NOMO-1 (cell line): ENCODE measurements at regions not wholly inside any gene's neighbourhood (a gene's known extent, or its start where the extent isn't known, plus 50 kb on each side); places are given as distances from the start of the nearest gene placed in this dataset.

Experiments used
- DNase-seq, 2 experiments: peaks; one replicate each; lab custom pipeline; 2025; ENCODE audit not compliant: unreplicated experiment in 2 of 2; lab: John Stamatoyannopoulos, UW

DNA sequence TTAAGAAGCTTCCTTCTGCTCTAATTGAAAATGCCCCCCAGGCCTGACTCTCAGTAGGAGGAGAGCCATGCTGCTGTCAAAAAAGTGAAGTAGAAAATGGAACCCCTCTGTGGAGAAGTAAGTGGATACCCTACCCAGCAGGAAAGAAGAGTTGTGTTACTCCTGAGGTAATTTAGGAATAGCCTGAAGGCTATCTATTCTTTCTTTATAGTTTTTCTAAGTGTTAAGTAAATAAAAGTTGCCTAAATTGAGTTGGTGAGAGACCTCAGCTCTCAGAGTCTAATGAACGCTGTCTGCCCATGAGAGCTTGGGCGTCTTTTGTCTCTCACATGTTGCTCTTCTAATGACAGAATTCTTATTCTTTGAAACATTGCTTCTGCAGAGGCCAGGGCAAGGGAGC lies 116.2 kb downstream of the NSUN3 start:
- DNase-seq = no peak

DNA sequence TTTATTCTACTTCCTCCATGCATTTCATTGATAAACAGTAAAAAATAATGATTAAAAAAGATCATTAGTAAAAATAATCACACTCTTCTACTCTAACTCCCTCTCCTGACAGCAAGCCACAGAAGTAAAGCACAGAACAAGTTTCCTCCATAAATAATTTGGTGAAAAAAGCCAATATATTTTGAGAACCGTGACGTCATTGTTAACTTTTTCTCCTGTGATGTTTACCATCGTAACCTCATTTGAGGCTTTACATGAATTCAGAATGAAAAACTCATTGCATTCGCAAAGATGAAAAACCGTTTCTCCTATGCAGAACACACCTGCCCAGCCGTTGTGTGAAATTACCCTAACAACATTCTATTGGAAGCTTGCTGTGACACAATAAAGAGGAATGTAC lies 120.7 kb downstream of the NSUN3 start:
- no peak for DNase-seq

DNA sequence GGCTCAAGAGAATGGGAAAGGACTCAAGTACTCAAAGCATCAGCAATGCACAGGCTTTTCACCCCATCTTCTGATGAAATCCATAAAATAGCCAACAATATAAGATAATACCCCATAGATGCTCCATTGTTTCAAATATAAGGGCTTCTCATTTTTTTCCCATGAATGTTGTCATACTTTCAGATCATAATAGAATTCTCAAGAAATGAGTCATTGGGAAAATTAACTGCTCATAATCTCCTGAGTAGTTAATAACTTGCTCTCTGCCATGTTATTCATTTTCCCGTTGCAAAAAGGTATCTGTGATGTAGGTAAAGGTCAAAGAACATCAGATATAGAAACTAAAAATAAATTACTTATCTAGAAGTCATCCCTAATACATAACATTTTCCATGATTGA lies 121.9 kb downstream of the NSUN3 start:
- DNase-seq = no peak

DNA sequence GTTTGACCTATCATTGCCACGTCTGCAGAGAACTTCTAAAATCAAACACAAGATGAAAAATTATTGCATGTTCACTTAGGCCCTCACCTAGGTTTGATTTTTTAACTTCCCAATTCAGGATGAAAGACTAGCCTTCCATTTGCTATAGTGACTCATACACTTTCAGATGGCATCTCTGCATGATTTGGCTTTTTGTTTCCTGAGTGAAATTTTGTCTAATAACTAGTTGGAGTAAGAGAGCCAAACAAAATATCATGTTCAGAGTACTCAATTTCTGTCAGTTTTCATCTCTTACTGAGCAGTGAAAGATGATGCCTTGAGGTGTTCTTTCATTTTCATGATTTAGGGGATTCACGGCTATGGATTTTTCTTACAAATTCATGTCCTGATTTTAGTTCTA lies 122.9 kb downstream of the NSUN3 start:
- DNase-seq = no peak

DNA sequence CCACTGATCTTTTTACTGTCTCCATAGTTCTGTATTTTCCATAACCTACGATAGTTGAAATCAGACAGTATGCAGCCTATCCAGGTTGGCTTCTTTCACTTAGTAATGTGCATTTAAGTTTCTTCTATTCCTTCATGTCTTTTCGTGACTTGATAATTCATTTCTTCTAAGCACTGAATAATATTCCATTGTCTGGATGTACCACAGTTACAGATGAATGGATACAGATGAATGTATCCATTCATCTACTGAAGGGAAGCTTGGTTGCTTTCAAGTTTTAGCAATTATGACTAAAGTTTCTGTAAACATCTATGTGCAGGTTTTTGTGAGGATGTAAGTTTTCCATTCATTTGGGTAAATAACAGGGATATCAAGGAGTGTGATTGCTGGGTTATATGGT lies 124.8 kb downstream of the NSUN3 start:
- DNase-seq = no peak

DNA sequence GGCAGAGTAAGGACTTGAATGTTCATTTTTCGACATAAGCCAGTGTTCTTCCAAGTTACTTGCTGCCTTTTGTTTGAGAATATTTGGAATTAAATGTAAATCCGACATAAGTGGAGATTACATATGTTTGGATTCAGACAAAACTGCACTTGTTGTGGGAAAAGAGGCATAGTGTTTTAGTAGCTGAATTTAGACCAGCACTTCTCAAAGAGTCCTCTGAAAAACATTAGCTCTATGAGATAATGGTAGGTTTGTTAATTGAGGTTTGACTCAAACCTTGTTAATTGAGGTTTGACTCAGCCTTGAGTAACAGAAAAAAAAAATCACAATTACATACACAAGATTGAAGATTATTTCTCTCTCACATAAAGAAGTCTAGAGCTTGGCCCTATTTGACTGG lies 132.5 kb downstream of the NSUN3 start:
- no peak for DNase-seq

DNA sequence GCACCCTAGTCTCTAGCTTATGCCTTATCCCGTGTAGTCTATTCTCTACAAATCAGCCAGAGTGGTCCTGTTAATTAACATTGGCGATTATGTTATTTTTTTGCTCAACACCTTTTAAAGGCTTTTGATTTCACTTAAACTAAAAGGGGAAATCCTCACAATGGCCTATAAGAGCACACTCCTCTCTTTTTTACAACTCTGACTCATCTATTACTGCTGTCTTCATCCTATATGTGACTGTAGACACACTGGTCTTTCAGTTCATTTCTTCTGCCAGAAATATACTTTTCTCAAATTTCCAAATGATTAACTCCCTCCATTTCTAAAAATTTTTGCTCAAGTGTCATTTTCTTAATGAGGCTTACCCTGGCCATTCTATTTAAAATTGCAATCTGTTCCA lies 143.4 kb downstream of the NSUN3 start:
- no peak for DNase-seq

DNA sequence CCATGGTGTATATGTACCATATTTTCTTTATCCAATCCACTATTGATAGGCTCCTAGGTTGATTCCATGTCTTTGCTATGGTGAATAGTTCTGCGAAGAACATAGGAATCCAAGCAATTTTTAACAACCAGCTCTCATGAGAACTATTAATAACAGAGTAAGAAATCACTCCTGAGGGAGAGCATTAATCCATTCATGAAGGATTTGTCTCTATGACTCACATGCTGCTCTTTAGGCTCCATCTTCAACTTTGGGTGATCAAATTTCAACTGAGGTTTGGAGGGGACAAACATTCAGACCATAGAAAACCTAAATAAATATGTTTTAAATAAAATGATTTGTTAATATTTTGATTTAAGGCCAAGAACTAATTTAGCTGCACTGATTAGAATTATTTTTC lies 147.4 kb downstream of the NSUN3 start:
- DNase-seq = no peak

DNA sequence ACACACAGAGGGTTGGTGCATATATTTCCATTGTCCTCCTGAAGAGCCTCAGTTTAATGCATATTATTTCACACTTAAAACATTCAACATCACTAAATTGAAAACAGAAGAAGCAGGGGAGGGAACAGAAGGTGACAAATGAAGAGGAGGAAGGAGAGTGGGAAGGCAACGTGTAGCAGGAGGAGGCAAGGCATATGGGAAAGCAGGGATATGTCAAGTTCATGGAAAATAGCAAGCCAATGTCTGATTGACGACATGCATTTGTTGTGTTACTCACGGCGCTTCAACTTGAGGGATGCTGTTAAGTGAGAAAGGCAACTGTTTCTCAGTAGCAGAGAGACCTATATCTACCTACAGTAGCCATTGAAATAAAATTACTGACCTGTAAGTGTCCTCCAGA lies 154.5 kb downstream of the NSUN3 start:
- DNase-seq = no peak

DNA sequence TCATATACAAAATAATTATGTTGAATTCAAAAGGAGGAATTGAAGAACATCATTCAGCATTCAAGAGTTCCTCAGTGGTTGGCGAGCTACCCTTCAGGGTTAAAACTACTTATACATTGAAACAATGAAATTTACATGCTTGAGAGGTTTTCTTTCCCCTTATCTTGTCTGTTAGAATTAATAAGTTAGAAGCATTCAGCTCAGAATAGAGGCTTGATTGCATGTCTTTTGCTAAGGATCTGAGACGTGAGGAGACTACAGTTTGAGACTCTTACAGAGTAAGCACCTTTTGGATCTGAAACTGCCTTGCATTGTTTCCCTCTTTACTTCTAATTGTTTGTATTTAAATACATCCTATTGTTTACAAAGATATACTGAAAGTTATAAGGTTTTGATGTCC lies 157.6 kb downstream of the NSUN3 start:
- DNase-seq = no peak

DNA sequence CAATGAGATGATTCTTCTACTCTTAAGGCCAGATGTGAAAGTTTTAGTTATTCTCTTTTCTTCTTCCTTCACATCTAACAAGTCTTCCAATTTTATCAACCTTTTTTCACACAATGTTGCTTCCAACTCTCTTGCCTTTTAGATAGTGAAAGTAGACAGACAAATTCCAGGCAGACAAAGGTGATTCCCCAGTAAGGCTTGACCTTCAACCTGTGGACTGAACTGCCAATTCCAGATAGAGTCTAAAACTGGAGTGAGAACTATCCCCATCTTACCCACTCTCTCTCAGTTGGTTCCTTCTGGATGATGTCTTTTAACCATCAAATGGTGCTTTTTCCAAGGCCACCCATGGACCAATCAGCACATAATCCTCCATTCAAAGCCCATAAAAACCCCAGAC lies 159.0 kb downstream of the NSUN3 start:
- no peak for DNase-seq

DNA sequence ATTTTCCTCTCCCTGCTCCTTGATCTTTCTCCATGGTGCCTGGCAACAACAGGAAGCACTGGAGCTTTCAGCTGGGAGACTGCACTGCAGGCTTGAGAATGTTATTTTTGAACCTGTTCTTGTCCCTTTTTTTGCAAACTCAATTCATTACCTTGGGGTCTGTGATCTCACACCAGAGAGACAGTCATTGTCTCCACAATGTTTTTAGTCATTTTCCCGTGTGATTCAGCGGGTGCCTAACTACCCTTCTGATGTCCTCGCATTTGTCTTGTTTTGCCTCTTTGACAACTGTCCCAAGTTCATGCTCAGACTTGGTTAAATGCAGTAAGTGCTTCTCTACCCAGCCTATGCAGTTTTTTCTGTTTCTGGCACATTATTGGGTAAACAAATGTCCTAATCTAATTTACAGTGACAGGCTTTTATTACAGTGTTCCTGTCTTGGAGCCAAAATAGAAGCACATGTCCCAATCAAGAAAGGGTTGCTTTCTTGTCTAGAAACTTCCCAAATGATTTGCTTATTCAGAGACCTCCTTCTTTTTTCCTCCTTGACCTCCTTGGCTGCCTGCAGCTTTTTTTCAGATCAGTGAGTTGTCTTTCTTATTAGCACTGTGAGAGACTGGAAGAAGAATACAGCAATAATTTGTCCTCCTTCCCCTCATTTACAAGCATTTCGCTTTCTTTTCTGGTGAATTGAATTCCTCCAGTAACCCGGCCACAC lies 162.4 kb downstream of the NSUN3 start:
- no peak for DNase-seq

DNA sequence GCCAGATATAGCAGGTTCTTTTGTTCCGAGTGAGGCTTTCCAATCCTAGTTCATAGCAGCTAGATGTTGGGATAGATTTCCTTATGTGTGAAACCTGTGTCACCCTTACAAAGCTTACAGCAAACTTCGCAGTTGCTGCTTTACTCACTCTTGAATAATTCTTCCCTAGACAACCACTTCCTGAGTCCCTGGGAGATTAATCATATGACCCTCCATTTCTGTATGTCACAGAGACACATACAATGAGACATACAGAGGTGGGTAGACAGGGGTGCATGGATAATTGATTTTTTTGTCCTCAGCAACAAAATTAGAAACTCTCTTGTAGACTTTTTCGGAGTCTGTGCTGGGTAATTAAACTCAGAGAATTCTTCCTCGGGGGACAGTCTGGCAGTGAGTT lies 163.2 kb downstream of the NSUN3 start:
- no peak for DNase-seq

DNA sequence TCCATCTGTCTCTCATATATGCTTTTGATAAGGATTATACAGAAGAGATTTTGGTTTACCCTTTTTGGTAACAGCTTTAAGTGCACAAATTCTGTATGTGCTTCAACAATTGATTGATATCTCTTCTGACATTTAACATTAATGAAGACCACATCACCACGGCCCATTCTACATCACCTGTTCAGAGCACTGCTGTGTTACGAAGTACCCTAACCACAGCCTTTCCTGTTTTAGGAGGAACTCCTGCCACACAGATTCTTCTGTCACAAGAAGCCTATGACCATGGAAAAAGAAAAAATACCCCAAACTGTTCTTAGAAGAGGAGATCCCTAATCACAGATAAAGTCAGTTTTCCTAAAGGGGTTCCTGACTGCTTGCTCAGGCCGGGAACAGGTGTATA lies 170.1 kb downstream of the NSUN3 start:
- DNase-seq = no peak

DNA sequence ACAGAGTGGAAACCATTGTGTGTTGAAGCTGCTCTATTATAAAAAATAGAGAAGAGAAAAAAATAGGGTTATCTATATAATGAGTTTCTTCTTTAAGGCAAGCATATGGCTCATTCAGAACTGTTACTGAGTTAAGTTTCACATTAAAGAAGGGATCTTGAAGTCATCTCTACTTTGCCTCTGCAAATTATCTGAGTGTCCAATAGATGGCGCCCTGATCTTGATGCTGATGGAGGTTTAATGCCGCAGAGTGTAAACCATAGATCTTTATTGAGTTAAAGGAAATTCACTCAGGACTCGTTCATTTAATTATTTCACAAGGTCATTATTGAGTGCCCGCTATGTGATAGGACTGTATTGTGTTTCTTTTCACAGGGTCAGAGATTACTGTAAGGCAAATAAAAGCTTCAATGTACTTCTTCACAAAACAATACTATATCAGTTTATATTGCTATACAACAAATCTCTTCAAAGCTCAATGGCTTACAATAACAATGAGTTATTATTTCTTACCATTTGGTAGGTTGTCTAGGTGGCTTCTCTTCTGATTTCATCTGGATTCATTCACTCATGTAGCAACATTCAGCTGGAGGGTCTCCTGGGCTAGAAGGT lies 171.4 kb downstream of the NSUN3 start:
- peak in 1 of 2 experiments; percentile 1 for DNase-seq

DNA sequence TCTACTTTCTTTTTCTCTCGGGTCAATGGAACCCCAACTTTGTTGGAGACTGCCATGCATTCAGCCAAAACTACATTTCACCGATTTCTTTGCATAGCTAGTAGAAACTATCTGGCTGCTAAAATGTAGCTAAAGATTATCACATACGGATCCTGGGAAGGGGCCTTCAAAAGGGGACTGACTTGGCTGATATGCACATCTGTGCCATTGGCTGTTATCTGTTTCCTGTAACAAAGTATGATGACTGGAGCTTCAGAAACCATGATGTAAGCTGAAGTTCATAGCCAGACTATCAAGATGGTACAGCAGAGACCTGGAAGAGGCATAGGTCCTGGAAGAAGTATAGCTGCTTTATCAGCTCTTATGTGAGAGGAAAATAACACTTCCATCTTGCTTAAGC lies 179.1 kb downstream of the NSUN3 start:
- DNase-seq = no peak

DNA sequence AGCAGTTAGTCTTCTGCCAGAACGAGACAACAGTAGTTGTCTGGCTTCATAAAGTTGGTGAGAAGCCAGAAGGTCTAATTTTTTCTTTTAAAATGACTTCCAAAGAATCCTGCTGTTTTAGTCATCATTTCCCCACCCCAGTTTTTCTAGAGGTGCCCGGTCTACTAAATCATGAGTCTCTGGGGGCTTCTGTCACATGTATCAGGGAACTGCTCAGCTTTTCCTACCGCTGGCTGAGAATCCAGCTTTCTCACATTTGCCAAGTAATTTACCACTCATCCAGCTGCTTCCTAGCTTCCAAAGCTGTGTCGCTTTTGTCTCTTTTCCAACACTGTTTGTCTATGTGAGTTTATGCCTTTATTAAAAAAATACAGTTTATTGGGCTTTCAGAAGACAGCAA lies 183.3 kb downstream of the NSUN3 start:
- DNase-seq = no peak

DNA sequence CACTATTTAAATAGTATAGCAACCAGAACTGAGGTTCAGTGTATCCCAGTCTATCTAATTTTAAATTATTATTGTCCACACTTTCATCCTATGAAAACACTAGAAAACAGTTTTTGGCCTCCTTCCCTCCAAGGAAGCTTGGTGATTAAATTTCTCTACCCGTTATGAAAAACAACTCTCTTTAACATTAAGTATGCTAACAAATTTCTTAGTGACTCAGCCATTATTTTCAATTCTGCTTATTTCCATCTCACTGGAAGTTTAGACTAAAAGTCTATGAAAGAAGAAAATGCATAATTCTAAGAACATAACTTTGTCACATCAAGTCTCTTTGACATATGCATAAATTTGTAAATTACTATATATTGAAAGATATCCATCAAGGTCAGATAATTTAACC lies 185.2 kb downstream of the NSUN3 start:
- DNase-seq = no peak

DNA sequence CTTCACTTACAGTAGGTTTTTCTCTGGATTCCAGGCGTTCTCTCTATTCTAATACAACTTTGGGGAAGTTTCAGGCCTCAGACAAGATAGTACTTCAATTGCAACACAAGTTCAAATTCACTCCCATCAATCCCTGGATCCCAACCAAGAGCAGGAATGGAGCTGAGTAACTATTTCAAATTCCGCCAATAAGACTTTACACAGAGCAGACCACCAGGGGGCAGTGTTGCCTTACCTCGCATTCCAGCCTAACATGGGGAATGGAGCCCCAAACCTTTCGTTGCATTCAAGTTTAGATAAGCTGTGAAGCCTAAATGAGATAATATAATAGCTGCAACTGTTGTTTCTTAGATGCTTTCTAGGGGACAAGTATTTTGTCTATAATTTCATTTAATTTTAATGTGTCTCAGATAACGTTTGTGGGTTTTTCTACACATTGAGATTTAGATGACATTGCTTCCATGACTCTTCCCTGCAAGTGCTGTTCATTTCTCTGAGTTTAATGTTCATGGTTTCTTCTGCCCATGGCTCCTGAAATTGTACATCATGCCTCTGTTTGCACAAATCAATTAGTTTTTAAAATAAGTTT lies 186.7 kb downstream of the NSUN3 start:
- peak; percentile 0 to 32 for DNase-seq

DNA sequence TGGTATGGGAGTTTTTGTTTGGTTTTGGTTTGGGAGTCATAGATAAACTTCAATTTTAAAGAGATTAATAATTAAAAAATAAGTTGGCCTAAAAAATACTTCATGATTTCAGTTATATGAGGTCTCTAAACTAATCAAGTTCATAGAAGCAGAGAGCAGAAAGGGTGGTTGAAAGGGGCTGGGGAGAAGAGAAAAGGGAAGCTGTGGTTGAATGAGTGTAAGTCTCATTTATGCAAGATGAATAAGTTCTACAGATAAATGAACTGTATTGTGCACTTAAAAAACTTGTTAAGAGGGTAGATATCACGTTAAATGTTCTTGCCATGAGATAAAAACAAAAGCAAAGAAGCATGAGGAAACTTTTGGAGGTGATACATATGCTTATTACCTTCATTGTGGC lies 188.7 kb downstream of the NSUN3 start:
- DNase-seq = no peak

DNA sequence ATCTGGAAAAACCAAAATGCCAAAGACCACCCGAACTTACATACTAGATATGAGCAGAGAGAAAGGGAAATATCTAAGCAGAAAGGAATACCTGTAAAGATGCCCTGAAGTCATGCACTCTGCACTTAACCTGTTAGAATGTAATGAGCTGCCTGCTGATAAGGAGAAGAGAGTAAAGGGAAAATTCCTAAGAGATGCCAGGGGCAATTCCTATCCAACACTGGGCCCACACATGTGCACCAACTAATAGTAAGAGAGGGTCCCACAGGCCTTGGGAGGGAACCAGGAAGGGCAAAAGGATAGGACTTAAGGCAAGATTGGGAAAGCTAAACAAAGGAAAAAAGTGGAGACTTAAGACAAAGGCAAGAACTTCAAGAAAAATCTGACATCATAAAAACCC lies 189.5 kb downstream of the NSUN3 start:
- no peak for DNase-seq
